ENCODE measurements at regions not wholly inside any gene's neighbourhood (a gene's known extent, or its start where the extent isn't known, plus 50 kb on each side); places are given as distances from the start of the nearest gene placed in this dataset.
A peak's percentile ranks its signal among the peaks of the same experiment; 100 is the strongest.

DNA sequence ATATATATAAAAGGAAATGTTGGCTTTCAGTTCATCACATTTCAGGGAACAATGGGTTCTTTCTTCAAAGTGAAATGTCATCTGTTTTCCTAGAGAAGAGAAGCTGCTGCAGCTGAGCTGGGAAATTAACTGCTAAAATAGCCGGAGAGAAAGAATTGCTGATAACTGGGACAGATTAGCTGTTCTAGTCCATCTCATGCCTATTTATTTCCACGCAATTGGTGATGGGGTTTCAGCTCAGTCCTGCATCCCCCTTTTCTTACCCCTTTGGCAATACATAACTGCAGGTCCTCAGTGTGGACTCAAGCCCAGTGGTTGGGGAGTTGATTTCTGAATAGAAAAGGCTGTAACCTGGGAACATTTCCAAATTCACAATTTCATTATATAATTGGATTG lies 436.9 kb upstream of the TMEM132C start:
- TF ChIP-seq POLR2A (IDR thresholded peaks at IDR 0.05) (no peak), POLR2AphosphoS5 (IDR thresholded peaks at IDR 0.05) (peak; percentile 19)
- TF ChIP-seq, protein P1, sequence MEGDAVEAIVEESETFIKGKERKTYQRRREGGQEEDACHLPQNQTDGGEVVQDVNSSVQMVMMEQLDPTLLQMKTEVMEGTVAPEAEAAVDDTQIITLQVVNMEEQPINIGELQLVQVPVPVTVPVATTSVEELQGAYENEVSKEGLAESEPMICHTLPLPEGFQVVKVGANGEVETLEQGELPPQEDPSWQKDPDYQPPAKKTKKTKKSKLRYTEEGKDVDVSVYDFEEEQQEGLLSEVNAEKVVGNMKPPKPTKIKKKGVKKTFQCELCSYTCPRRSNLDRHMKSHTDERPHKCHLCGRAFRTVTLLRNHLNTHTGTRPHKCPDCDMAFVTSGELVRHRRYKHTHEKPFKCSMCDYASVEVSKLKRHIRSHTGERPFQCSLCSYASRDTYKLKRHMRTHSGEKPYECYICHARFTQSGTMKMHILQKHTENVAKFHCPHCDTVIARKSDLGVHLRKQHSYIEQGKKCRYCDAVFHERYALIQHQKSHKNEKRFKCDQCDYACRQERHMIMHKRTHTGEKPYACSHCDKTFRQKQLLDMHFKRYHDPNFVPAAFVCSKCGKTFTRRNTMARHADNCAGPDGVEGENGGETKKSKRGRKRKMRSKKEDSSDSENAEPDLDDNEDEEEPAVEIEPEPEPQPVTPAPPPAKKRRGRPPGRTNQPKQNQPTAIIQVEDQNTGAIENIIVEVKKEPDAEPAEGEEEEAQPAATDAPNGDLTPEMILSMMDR (IDR thresholded peaks at IDR 0.05): no peak

All from prostate gland (tissue), 2 donors.